ENCODE measurements at regions not wholly inside any gene's neighbourhood (a gene's known extent, or its start where the extent isn't known, plus 50 kb on each side); places are given as distances from the start of the nearest gene placed in this dataset.

- FAIRE-seq: no peak
- no peak for TF ChIP-seq CTCF (IDR thresholded peaks at IDR 0.05; ENCODE audit: insufficient read depth, missing control alignments)
- no peak for DNase-seq (ENCODE audit: insufficient read length, low spot score)
Measured at GRCh38 chr2:236787885-236788284, 218.3 kb downstream of the ACKR3 start.

GRCh38 chr2:236790963-236791362 lies 221.3 kb downstream of the ACKR3 start:
- no peak for TF ChIP-seq CTCF (IDR thresholded peaks at IDR 0.05; ENCODE audit: insufficient read depth, missing control alignments)
- no peak for FAIRE-seq

GRCh38 chr2:236793023-236794011 lies 223.7 kb downstream of the ACKR3 start:
- no peak for DNase-seq (ENCODE audit: insufficient read length, low spot score)
- no peak for FAIRE-seq

More at GRCh38 chr2:236790963-236791362, 221.3 kb downstream of the ACKR3 start:
- no peak for DNase-seq (ENCODE audit: insufficient read length, low spot score)

GRCh38 chr2:236794176-236794957 lies 224.7 kb downstream of the ACKR3 start:
- no peak for TF ChIP-seq CTCF (IDR thresholded peaks at IDR 0.05; ENCODE audit: insufficient read depth, missing control alignments)
- FAIRE-seq (no peak), DNase-seq (ENCODE audit: insufficient read length, low spot score) (no peak)

More at GRCh38 chr2:236793023-236794011, 223.7 kb downstream of the ACKR3 start:
- TF ChIP-seq CTCF (IDR thresholded peaks at IDR 0.05; ENCODE audit: insufficient read depth, missing control alignments): no peak

GRCh38 chr2:236795169-236795860 lies 225.7 kb downstream of the ACKR3 start:
- no peak for TF ChIP-seq CTCF (IDR thresholded peaks at IDR 0.05; ENCODE audit: insufficient read depth, missing control alignments)
- no peak for FAIRE-seq
- DNase-seq (ENCODE audit: insufficient read length, low spot score): no peak

- DNase-seq (ENCODE audit: insufficient read length, low spot score) (no peak), FAIRE-seq (no peak)
- no peak for TF ChIP-seq CTCF (IDR thresholded peaks at IDR 0.05; ENCODE audit: insufficient read depth, missing control alignments)
Measured at GRCh38 chr2:236795861-236796219, 226.2 kb downstream of the ACKR3 start.
